ENCODE measurements at regions not wholly inside any gene's neighbourhood (a gene's known extent, or its start where the extent isn't known, plus 50 kb on each side); places are given as distances from the start of the nearest gene placed in this dataset.

DNA sequence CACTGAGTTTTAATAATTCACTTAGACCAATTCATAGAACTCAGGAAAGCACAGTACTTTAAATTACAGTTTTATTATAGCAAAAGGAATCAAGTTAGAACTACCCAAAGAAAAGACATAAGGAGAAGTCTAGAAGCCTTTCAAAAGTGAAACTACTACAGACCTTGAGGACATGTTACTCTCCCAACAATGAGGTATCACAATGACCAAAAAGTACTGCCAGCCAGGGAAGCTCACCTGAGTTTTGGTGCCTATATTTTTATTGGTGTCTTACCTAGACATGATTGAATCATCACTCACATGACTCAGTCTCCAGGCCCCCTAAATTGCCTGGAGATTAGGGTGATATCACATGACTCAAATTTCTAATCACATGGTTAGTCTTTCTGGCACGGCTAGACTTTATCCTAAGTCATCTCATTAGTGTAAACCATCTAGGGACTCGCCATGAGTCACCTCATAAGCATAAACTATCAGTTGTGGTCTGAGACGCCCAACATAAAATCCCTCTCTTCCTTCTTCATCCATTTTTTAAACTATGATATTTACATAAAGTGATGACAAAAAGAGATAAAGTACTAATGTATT is 372.3 kb downstream of the TMA16 start:
- TF ChIP-seq POLR2A (IDR thresholded peaks at IDR 0.05; ENCODE audit: extremely low read depth, insufficient read length) (no peak), CTCF (IDR thresholded peaks at IDR 0.05; ENCODE audit: low read depth, low read length) (no peak)

Measured in NB4 (cell line).